Liver (tissue), 8 donors: ENCODE measurements at regions not wholly inside any gene's neighbourhood (a gene's known extent, or its start where the extent isn't known, plus 50 kb on each side); places are given as distances from the start of the nearest gene placed in this dataset.

ENCODE experiments used
- DNase-seq: peaks from one replicate; pipeline ENCODE4 v3.0.0-alpha.2; 2017; ENCODE audit warnings: low spot score
- H3K27ac ChIP-seq, 2 donors: one replicate each; pipeline ENCODE4 v1.7.0; 2013; ENCODE audit warnings: inconsistent platforms in 2 of 2, low read length in 2 of 2, control low read depth in 1 of 2, low read depth in 1 of 2, mild to moderate bottlenecking in 1 of 2
- H3K27me3 ChIP-seq, 4 donors: one replicate each; pipeline versions ENCODE4 v1.6.1 to v1.7.0; 2013; ENCODE audit warnings: low read length in 3 of 4, inconsistent platforms in 1 of 4, mild to moderate bottlenecking in 1 of 4, moderate library complexity in 1 of 4; ENCODE audit not compliant: control insufficient read depth in 4 of 4, insufficient read depth in 4 of 4
- H3K36me3 ChIP-seq, 4 donors: one replicate each; pipeline versions ENCODE4 v1.6.1 to v1.7.0; 2013; ENCODE audit warnings: low read length in 3 of 4, mild to moderate bottlenecking in 3 of 4, low read depth in 1 of 4, moderate library complexity in 1 of 4; ENCODE audit not compliant: control insufficient read depth in 4 of 4, insufficient read depth in 3 of 4
- H3K4me1 ChIP-seq, 4 donors: one replicate each; pipeline versions ENCODE4 v1.6.1 to v1.7.0; 2013; ENCODE audit warnings: low read length in 3 of 4, mild to moderate bottlenecking in 3 of 4, moderate library complexity in 1 of 4; ENCODE audit not compliant: control insufficient read depth in 4 of 4, insufficient read depth in 4 of 4
- H3K4me3 ChIP-seq, 3 donors: one replicate each; pipeline versions ENCODE4 v1.6.1 to v1.7.0; 2013; ENCODE audit warnings: low read length in 3 of 3, control low read depth in 1 of 3, low read depth in 1 of 3, mild to moderate bottlenecking in 1 of 3
- H3K9ac ChIP-seq, 2 donors: one replicate each; pipeline ENCODE4 v1.7.0; 2013; ENCODE audit warnings: low read length in 2 of 2, mild to moderate bottlenecking in 2 of 2, moderate library complexity in 2 of 2, control low read depth in 1 of 2, low read depth in 1 of 2
- H3K9me3 ChIP-seq, 4 donors: one replicate each; pipeline versions ENCODE4 v1.6.1 to v1.7.0; 2013; ENCODE audit warnings: low read length in 3 of 4; ENCODE audit not compliant: control insufficient read depth in 4 of 4
- ATF3 ChIP-seq: IDR thresholded peaks from 2 replicates; pipeline ENCODE4 v1.6.1; 2016; ENCODE audit warnings: antibody characterized with exemption
- CTCF ChIP-seq: fragments of 150-350 bp; IDR thresholded peaks from 2 replicates; pipeline ENCODE4 v1.5.1; 2017; ENCODE audit warnings: improper control_type of control experiment, low read depth, low read length; ENCODE audit not compliant: missing input control
- EGR1 ChIP-seq, 2 donors: IDR thresholded peaks; 2 replicates each; pipeline ENCODE4 v1.6.1; 2016 to 2018; ENCODE audit warnings: antibody characterized with exemption in 2 of 2, low read depth in 2 of 2
- FOXA1 ChIP-seq: IDR thresholded peaks from 2 replicates; pipeline ENCODE4 v1.6.1; 2016; ENCODE audit warnings: antibody characterized with exemption
- FOXA2 ChIP-seq: IDR thresholded peaks from 2 replicates; pipeline ENCODE4 v1.6.1; 2016; ENCODE audit warnings: antibody characterized with exemption
- GABPA ChIP-seq, 2 donors: IDR thresholded peaks in 1 of 2; conservative IDR thresholded peaks in 1 of 2; 2 replicates each; pipeline ENCODE4 v1.6.1; 2016; ENCODE audit warnings: antibody characterized with exemption in 2 of 2, mild to moderate bottlenecking in 1 of 2, moderate library complexity in 1 of 2
- HNF4A ChIP-seq, 2 donors: conservative IDR thresholded peaks; 2 replicates each; pipeline ENCODE4 v1.6.1; 2016; ENCODE audit warnings: antibody characterized with exemption in 2 of 2, mild to moderate bottlenecking in 2 of 2
- HNF4G ChIP-seq: IDR thresholded peaks from 2 replicates; pipeline ENCODE4 v1.6.1; 2016; ENCODE audit warnings: antibody characterized with exemption
- JUND ChIP-seq, 2 donors: IDR thresholded peaks; 2 replicates each; pipeline ENCODE4 v1.6.1; 2016; ENCODE audit warnings: antibody characterized with exemption in 2 of 2
- MAX ChIP-seq: IDR thresholded peaks from 2 replicates; pipeline ENCODE4 v1.6.1; 2016; ENCODE audit warnings: antibody characterized with exemption
- NR2F2 ChIP-seq: IDR thresholded peaks from 2 replicates; pipeline ENCODE4 v1.6.1; 2016; ENCODE audit warnings: antibody characterized with exemption
- RAD21 ChIP-seq, 2 donors: IDR thresholded peaks; 2 replicates each; pipeline ENCODE4 v1.6.1; 2016; ENCODE audit warnings: antibody characterized with exemption in 2 of 2, mild to moderate bottlenecking in 2 of 2
- REST ChIP-seq: IDR thresholded peaks from 2 replicates; pipeline ENCODE4 v1.6.1; 2016; ENCODE audit warnings: antibody characterized with exemption, mild to moderate bottlenecking
- RXRA ChIP-seq, 2 donors: IDR thresholded peaks; 2 replicates each; pipeline ENCODE4 v1.6.1; 2017 to 2018; ENCODE audit warnings: antibody characterized with exemption in 2 of 2, mild to moderate bottlenecking in 1 of 2
- SP1 ChIP-seq: IDR thresholded peaks from 2 replicates; pipeline ENCODE4 v1.6.1; 2018; ENCODE audit warnings: antibody characterized with exemption, mild to moderate bottlenecking
- TAF1 ChIP-seq: conservative IDR thresholded peaks from 2 replicates; pipeline ENCODE4 v1.6.1; 2016; ENCODE audit warnings: antibody characterized with exemption, mild to moderate bottlenecking
- YY1 ChIP-seq: IDR thresholded peaks from 2 replicates; pipeline ENCODE4 v1.6.1; 2016; ENCODE audit warnings: antibody characterized with exemption, mild to moderate bottlenecking
- ZBTB33 ChIP-seq: IDR thresholded peaks from 2 replicates; pipeline ENCODE4 v1.6.1; 2016; ENCODE audit warnings: antibody characterized with exemption
- WGBS: extraction: QIAGEN DNeasy Blood & Tissue Kit; methylation state at CpG from one replicate; pipeline ENCODE4 v1.1.7; 2013; 5-methylcytosine and 5-hydroxymethylcytosine counted together
- donor health status: healthy.
- donor health status: healthy.
- donor health status: healthy.
- donor health status: healthy.
- donor health status: healthy.

GRCh38 chr3:157759311-157759710 lies 256.1 kb upstream of the VEPH1 start:
- Histone ChIP-seq H3K4me1 (no peaks in the 10 kb centered on the region), H3K9ac (no peak overlapping the region), H3K27ac (no peak overlapping the region), H3K4me3 (no peak overlapping the region), H3K9me3 (no peaks in the 10 kb centered on the region), H3K27me3 (peaks cover 0 to 2% (median 0%) of the 10 kb centered on the region in 4 donors), H3K36me3 (no peaks in the 10 kb centered on the region)
- DNase-seq: no peak
- TF ChIP-seq HNF4G (no peak), YY1 (no peak), TAF1 (no peak), HNF4A (conservative IDR thresholded peaks at IDR 0.05) (no peak), JUND (IDR thresholded peaks at IDR 0.05) (no peak), ZBTB33 (no peak), MAX (no peak), SP1 (no peak), FOXA1 (no peak), NR2F2 (no peak), EGR1 (IDR thresholded peaks at IDR 0.05; ENCODE audit: low read depth in 2 of 2) (no peak), FOXA2 (no peak)
- 56% methylated on average over 4 of the region's 4 CpGs for WGBS

- TF ChIP-seq CTCF (no peak), RXRA (IDR thresholded peaks at IDR 0.05) (no peak), FOXA1 (no peak), JUND (IDR thresholded peaks at IDR 0.05) (no peak), MAX (no peak), HNF4G (no peak), FOXA2 (no peak), RAD21 (IDR thresholded peaks at IDR 0.05) (no peak), NR2F2 (no peak), GABPA (IDR thresholded peaks at IDR 0.05 in 1 of 2, conservative IDR thresholded peaks at IDR 0.05 in 1 of 2) (no peak), SP1 (no peak), REST (no peak), ATF3 (no peak), HNF4A (conservative IDR thresholded peaks at IDR 0.05) (no peak), ZBTB33 (no peak), YY1 (no peak), EGR1 (IDR thresholded peaks at IDR 0.05; ENCODE audit: low read depth in 2 of 2) (no peak), TAF1 (no peak)
Observed at GRCh38 chr3:157755233-157755632, 252.0 kb upstream of the VEPH1 start.

More at GRCh38 chr3:157755233-157755632, 252.0 kb upstream of the VEPH1 start:
- DNase-seq: no peak
- Histone ChIP-seq H3K27me3 (peaks cover 0 to 2% (median 0%) of the 10 kb centered on the region in 4 donors), H3K36me3 (no peaks in the 10 kb centered on the region), H3K4me3 (no peak overlapping the region), H3K4me1 (no peaks in the 10 kb centered on the region), H3K9ac (no peak overlapping the region), H3K27ac (no peak overlapping the region), H3K9me3 (peaks cover 0 to 3% (median 0%) of the 10 kb centered on the region in 4 donors)
- WGBS: 63% methylated on average over 5 of the region's 5 CpGs
